Mesothelial cell of epicardium (in vitro differentiated cells): ENCODE measurements at regions not wholly inside any gene's neighbourhood (a gene's known extent, or its start where the extent isn't known, plus 50 kb on each side); places are given as distances from the start of the nearest gene placed in this dataset.

Source experiments
- DNase-seq, 2 experiments: peaks; one replicate each; pipeline ENCODE4 v3.0.0; 2021; ENCODE audit warnings: low spot score in 2 of 2; ENCODE audit not compliant: unreplicated experiment in 2 of 2
- H3K27ac Mint-ChIP-seq: 2 replicates; pipeline ENCODE4 v1.8.0; 2021; ENCODE audit warnings: mixed read lengths
- H3K27me3 Mint-ChIP-seq: 2 replicates; pipeline ENCODE4 v1.8.0; 2021; ENCODE audit warnings: low read depth, mixed read lengths
- H3K36me3 Mint-ChIP-seq: 2 replicates; pipeline ENCODE4 v1.8.0; 2021; ENCODE audit warnings: mixed read lengths
- H3K4me1 Mint-ChIP-seq: 2 replicates; pipeline ENCODE4 v1.8.0; 2021; ENCODE audit warnings: mixed read lengths
- H3K4me3 Mint-ChIP-seq: 2 replicates; pipeline ENCODE4 v1.8.0; 2021; ENCODE audit warnings: mild to moderate bottlenecking, moderate library complexity, mixed read lengths
- H3K9me3 Mint-ChIP-seq: 2 replicates; pipeline ENCODE4 v1.8.0; 2021; ENCODE audit warnings: mixed read lengths
- TF ChIP-seq, protein P1 (sequence below): fragments of 200-600 bp; sonication (generic); IDR thresholded peaks from one replicate; pipeline ENCODE4 v1.5.0; 2021; ENCODE audit warnings: antibody characterized with exemption; ENCODE audit not compliant: unreplicated experiment

DNA sequence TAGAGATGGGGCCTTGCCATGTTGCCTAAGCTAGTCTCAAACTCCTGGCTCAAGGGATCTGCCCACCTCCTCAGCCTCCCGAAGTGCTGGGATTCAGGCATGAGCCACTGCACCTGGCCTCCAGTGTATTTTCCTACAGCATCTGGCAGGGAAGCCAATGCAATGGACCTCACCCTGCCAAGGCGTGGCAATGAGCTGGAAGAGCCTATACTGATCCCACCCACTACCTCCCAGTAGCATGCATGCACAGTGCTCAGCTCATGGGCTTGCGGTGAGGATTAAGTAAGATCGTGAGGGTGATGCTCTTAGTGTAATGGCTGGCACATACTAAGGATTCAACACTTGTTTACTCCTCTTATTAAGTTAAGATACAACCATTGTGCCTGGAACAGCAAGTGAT is 69.7 kb downstream of the PHLDA1 start:
- Mint-ChIP-seq H3K9me3 (no peaks in the 10 kb centered on the region), H3K4me3 (no peak overlapping the region), H3K27me3 (no peaks in the 10 kb centered on the region), H3K27ac (no peak overlapping the region), H3K36me3 (no peaks in the 10 kb centered on the region), H3K4me1 (peaks cover 39% of the 10 kb centered on the region)
- TF ChIP-seq, protein P1, sequence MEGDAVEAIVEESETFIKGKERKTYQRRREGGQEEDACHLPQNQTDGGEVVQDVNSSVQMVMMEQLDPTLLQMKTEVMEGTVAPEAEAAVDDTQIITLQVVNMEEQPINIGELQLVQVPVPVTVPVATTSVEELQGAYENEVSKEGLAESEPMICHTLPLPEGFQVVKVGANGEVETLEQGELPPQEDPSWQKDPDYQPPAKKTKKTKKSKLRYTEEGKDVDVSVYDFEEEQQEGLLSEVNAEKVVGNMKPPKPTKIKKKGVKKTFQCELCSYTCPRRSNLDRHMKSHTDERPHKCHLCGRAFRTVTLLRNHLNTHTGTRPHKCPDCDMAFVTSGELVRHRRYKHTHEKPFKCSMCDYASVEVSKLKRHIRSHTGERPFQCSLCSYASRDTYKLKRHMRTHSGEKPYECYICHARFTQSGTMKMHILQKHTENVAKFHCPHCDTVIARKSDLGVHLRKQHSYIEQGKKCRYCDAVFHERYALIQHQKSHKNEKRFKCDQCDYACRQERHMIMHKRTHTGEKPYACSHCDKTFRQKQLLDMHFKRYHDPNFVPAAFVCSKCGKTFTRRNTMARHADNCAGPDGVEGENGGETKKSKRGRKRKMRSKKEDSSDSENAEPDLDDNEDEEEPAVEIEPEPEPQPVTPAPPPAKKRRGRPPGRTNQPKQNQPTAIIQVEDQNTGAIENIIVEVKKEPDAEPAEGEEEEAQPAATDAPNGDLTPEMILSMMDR: no peak
- DNase-seq: no peak

DNA sequence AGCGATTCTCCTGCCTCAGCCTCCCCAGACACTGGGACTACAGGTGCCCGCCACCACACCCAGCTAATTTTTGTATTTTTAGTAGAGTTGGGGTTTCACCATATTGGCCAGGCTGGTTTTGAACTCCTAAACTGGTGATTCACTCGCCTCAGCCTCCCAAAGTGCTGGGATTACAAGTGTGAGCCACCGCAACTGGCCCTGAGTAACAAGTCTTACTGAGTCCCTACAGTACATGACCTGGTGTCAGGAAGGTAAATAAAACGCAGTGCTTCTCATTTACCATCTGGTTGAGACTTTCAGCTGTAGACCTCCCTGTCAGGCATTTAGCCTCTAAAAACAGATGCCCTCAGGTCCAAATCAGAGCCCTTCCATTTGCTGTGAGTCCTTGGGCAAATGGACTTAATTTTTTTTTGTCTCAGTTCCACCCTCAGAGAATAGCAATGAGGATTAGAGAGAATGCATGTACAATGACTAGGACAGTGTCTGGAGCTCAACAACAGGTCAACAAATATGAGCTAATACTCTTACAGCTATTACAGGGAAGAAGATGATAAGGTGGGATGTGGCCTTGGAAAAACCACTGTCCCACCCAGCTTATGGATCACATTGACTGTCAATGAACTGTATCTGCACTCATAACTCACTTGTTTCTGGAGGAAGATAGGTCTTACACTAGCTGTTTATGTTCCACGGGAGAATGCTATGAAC is 70.5 kb downstream of the PHLDA1 start:
- Mint-ChIP-seq H3K4me3 (no peak overlapping the region), H3K27ac (no peak overlapping the region), H3K27me3 (no peaks in the 10 kb centered on the region), H3K9me3 (no peaks in the 10 kb centered on the region), H3K4me1 (peaks cover 38% of the 10 kb centered on the region), H3K36me3 (no peaks in the 10 kb centered on the region)
- TF ChIP-seq, protein P1: no peak
- DNase-seq: no peak

DNA sequence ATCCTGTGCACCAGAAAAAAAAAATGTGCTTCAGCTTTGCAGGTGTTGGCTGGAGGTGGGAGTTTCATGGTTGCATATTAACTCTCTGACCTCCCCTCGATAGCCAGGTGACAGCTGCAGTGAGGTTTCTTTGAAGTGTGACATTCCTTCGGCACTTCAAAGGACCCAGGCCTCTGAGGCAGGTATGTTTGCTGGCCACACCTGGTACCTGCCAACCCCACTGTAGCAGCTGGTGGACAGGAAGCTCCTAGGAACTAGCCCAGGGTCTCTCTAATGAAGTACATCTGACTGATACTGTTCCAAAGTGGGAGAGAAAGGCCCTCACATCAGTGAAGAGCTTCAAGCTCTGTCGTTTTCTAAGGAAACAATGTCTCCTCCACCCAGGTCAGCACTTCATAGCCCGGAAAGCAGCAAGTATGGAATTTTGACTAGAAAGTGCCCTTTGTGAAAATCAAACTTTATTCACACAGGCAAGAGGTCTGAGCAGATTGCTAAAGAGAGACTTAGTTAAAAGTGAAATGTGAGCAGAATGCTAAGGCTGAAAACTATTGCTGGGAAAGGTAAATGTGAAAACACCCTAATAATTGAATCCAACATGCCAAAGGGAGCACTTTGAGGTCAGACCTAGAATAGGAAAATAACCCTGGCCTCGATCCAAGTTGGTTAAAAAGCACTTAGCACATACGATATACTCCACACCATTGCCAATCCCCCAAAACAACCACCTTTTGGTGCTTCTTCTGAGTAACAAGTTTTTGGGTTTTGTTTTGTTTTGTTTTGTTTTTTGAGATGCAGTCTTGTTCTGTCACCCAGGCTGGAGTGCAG is 71.3 kb downstream of the PHLDA1 start:
- no peak for DNase-seq
- TF ChIP-seq, protein P1: no peak
- no peak overlapping the region for H3K27ac Mint-ChIP-seq
- no peaks in the 10 kb centered on the region for H3K36me3 Mint-ChIP-seq
- no peaks in the 10 kb centered on the region for H3K9me3 Mint-ChIP-seq
- H3K4me3 Mint-ChIP-seq: no peak overlapping the region
- no peaks in the 10 kb centered on the region for H3K27me3 Mint-ChIP-seq
- H3K4me1 Mint-ChIP-seq: peaks cover 30% of the 10 kb centered on the region

DNA sequence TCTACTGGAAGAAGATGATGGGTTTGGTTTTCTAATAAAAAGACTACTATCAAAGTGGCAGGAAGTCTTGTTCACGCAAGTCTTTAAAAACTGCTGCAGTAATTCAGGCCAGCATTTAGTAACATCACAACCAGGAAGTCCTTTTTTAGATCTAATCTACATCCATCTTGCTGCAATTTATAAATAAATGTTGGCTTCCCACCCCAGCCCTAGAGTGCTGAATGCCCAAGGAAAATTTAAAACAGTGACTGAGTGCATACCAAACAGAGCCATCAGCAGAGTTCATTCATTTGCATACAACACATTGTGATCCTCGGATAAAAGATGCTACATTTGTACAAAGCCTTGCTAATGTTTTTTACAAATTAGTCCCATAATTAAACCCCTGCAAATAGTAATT is 72.1 kb downstream of the PHLDA1 start:
- Mint-ChIP-seq H3K27ac (no peak overlapping the region), H3K4me3 (no peak overlapping the region), H3K27me3 (no peaks in the 10 kb centered on the region), H3K36me3 (no peaks in the 10 kb centered on the region), H3K4me1 (peaks cover 28% of the 10 kb centered on the region), H3K9me3 (no peaks in the 10 kb centered on the region)
- TF ChIP-seq, protein P1: no peak
- DNase-seq: no peak

DNA sequence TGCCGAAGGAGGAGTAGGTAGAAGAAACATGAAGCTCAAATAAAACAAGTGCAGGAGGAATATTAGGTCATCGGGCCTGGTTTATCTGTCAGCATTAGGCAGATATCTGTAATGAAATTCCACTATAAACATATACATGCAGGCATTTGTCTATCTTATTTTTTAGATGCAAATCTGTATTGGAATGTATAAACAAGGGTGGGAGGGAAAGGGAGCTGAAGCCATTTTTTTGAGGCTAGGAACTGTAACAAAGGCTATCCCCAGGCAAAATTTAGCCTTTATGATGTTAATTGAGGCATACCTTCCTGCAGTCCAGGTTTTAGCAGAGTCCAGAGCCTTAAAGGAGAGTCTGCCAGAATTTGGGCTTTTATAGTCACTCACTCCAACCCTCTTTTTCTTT is 72.5 kb downstream of the PHLDA1 start:
- H3K27ac Mint-ChIP-seq: no peak overlapping the region
- TF ChIP-seq, protein P1: no peak
- no peaks in the 10 kb centered on the region for H3K9me3 Mint-ChIP-seq
- no peaks in the 10 kb centered on the region for H3K36me3 Mint-ChIP-seq
- peaks cover 28% of the 10 kb centered on the region for H3K4me1 Mint-ChIP-seq
- no peak for DNase-seq
- H3K4me3 Mint-ChIP-seq: no peak overlapping the region
- H3K27me3 Mint-ChIP-seq: no peaks in the 10 kb centered on the region
